ENCODE measurements at regions not wholly inside any gene's neighbourhood (a gene's known extent, or its start where the extent isn't known, plus 50 kb on each side); places are given as distances from the start of the nearest gene placed in this dataset.

DNA sequence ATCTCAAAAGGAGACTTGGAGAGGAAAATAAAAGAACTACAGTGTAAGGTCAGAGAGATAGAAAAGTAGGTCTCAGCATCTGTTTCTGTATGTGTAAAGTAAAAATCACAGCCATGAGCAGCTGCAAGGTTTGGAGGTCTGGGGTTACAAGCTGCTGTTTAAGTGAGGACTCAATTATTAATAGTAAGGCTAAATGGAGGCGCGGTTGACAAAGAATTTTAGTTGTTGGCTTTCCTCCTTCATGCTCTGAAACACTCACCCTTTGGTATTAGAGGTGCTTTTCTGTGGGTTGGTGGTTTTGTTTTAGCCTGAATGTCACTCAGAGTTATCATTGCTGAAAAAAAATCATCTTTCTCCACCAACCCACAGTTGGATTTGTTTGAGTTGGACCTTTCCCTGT lies 59.8 kb upstream of the HAO2 start:
- no peak for DNase-seq

GRCh38 chr1:119310301-119310700 lies 58.3 kb upstream of the HAO2 start:
- peak; percentile 91 for DNase-seq

- DNase-seq, result no peak
Observed at GRCh38 chr1:119312500-119312899, 56.1 kb upstream of the HAO2 start.

DNA sequence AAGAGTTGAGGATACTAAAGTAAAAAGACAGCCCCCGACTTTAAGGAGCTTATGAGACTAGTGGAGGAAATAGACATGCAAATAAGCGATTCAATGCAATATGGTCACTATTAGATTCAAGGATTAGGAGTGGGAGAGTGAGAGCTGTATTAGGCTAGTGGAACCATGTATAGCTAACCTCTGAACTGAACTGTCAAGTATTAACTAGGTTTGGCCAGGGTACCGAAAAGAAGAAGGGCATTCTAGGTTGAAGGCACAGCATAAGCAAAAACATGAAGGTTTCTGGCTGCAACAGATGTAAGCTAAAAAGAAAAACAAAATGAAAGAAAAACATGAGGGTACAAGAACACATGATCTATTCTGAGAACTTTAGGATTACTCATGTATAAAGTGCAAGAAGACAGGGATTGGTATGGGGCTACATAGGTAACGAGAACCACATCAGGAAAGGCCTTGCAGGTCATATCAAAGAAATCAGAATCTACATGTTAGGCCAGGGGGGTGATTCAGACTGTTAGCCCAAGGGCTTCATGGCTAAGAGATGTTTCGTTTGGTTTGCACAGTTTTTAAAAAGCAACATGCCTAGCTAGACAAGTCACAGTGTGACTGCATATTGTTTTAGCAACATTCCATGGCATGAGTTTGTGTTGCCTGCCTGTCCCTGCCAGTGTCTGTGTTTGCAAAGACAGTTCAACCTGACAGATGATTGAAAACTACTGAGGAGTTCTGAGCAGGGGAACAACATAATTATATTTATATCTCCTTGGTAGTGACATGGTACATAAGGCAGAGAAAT lies 54.4 kb upstream of the HAO2 start:
- no peak for DNase-seq

DNA sequence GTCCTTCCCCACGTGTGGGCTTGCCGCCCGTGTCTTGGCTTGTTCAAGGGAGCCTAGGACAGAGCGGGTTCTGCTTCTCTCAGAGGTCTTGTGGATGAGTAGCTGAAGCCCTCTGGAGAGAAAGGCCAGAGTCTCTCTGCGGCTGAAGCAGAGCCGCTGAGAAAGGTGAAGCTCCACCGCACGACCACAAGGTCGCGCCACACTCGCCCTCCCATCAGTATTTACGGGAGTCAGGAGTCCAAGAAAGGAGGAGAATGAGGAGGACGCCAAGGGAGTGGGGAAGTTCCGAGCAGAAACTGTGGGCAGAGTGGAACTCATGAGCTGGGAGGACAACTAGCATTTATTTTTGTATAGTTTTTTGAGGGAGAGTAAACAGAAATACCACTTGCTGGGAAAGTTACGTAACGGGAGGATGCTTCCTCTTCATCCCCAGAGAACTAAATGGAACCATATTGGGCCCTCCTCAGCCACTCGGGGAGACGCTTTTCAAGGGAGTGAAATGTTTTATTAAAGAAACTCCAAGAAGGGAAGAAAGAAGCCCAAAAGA lies 51.6 kb upstream of the HAO2 start:
- no peak for DNase-seq

GRCh38 chr1:119318466-119319309 lies 49.9 kb upstream of the HAO2 start:
- no peak for DNase-seq
